Stimulated activated CD4-positive, alpha-beta T cell treated with anti-CD3 and anti-CD28 coated beads, Interleukin-1b, Interleukin-23, amount 100 ng/mL, for 24 hours (primary cell): ENCODE measurements at regions not wholly inside any gene's neighbourhood (a gene's known extent, or its start where the extent isn't known, plus 50 kb on each side); places are given as distances from the start of the nearest gene placed in this dataset.

Experiments
- DNase-seq, 4 experiments: peaks; one replicate each; pipeline ENCODE4 v3.0.0-alpha.2; 2020; ENCODE audit warnings: low read depth in 4 of 4, low spot score in 1 of 4

GRCh38 chr14:35989736-35990135 lies 163.6 kb downstream of the BRMS1L start:
- no peak for DNase-seq

GRCh38 chr14:35988972-35989690 lies 163.0 kb downstream of the BRMS1L start:
- DNase-seq, result no peak

GRCh38 chr14:35988550-35988949 lies 162.4 kb downstream of the BRMS1L start:
- no peak for DNase-seq

GRCh38 chr14:35987731-35988130 lies 161.6 kb downstream of the BRMS1L start:
- DNase-seq, result no peak

- DNase-seq, result no peak
Observed at GRCh38 chr14:35986219-35986573, 160.1 kb downstream of the BRMS1L start.

- DNase-seq, result no peak
Observed at GRCh38 chr14:35985474-35986218, 159.5 kb downstream of the BRMS1L start.

GRCh38 chr14:35979531-35979930 lies 153.4 kb downstream of the BRMS1L start:
- no peak for DNase-seq

- DNase-seq, result no peak
Observed at GRCh38 chr14:35978561-35978960, 152.4 kb downstream of the BRMS1L start.

- no peak for DNase-seq
Observed at GRCh38 chr14:35975814-35976213, 149.7 kb downstream of the BRMS1L start.

- no peak for DNase-seq
Observed at GRCh38 chr14:35973770-35974169, 147.6 kb downstream of the BRMS1L start.

- no peak for DNase-seq
Observed at GRCh38 chr14:35971965-35972630, 146.0 kb downstream of the BRMS1L start.

- DNase-seq, result no peak
Observed at GRCh38 chr14:35969310-35969709, 143.2 kb downstream of the BRMS1L start.

- DNase-seq, result no peak
Observed at GRCh38 chr14:35965400-35965799, 139.3 kb downstream of the BRMS1L start.

GRCh38 chr14:35964697-35965286 lies 138.7 kb downstream of the BRMS1L start:
- DNase-seq, result no peak

GRCh38 chr14:35963209-35963608 lies 137.1 kb downstream of the BRMS1L start:
- DNase-seq, result no peak

GRCh38 chr14:35961697-35962274 lies 135.6 kb downstream of the BRMS1L start:
- DNase-seq, result no peak

GRCh38 chr14:35959835-35960234 lies 133.7 kb downstream of the BRMS1L start:
- no peak for DNase-seq

GRCh38 chr14:35958499-35958898 lies 132.4 kb downstream of the BRMS1L start:
- no peak for DNase-seq

- DNase-seq, result no peak
Observed at GRCh38 chr14:35956376-35957085, 130.4 kb downstream of the BRMS1L start.

GRCh38 chr14:35952584-35952983 lies 126.4 kb downstream of the BRMS1L start:
- no peak for DNase-seq
